ENCODE measurements at regions not wholly inside any gene's neighbourhood (a gene's known extent, or its start where the extent isn't known, plus 50 kb on each side); places are given as distances from the start of the nearest gene placed in this dataset.

GRCh38 chrX:110454336-110454735, 95.7 kb downstream of the RTL9 start:
- TF ChIP-seq, protein P1, sequence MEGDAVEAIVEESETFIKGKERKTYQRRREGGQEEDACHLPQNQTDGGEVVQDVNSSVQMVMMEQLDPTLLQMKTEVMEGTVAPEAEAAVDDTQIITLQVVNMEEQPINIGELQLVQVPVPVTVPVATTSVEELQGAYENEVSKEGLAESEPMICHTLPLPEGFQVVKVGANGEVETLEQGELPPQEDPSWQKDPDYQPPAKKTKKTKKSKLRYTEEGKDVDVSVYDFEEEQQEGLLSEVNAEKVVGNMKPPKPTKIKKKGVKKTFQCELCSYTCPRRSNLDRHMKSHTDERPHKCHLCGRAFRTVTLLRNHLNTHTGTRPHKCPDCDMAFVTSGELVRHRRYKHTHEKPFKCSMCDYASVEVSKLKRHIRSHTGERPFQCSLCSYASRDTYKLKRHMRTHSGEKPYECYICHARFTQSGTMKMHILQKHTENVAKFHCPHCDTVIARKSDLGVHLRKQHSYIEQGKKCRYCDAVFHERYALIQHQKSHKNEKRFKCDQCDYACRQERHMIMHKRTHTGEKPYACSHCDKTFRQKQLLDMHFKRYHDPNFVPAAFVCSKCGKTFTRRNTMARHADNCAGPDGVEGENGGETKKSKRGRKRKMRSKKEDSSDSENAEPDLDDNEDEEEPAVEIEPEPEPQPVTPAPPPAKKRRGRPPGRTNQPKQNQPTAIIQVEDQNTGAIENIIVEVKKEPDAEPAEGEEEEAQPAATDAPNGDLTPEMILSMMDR (IDR thresholded peaks at IDR 0.05), result no peak
- TF ChIP-seq POLR2A (IDR thresholded peaks at IDR 0.05), result no peak

Measured in body of pancreas (tissue), 4 donors.